Smooth muscle cell of the brain vasculature (primary cell): ENCODE measurements at regions not wholly inside any gene's neighbourhood (a gene's known extent, or its start where the extent isn't known, plus 50 kb on each side); places are given as distances from the start of the nearest gene placed in this dataset.

Source experiments
- DNase-seq: peaks from one replicate; pipeline ENCODE4 v3.0.0-alpha.2; 2012; ENCODE audit warnings: low read depth, low spot score

DNA sequence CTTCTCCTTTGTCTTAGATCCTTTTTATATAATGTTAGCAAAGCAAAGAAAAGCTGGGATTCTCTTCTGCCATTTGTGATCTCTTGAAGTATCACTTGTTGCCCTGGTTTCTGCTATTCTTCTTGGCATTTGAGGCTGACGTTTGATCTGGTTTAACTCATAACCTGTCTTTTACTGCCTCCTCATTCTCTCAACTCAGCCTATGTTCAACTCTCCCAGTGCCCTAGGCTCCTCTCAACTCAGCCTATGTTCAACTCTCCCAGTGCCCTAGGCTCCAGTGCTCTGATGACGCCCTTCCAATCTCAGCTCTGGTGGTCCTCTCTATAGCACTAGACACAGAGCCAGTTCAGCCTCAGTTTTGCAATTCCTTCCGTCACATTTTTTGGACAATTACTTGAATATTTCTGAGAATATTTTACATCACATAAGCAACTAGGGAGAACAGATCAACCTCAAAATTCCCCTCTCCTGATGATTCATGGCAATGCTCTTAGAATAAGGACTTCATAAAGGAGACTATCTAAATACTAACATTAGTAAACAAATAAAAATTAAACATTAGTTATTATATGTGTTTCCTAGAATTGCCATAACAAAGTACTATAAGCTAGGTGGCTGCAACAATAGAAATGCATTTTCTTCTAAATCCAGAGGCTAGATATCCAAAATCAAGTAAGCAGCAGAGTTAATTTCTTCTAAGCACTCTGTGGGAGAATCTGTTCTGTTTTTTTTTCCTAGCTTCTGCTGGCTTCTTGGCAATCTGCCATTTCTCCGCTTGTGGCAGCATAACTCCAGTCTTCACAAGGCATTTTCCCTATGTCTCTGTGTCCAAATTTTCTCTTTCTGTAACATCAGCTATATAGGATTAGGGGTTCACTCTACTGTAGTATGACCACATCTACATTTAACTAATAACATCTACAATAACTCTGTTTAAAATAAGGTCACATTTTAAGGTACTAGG, 662.1 kb upstream of the FTMT start:
- DNase-seq = peak; percentile 81

DNA sequence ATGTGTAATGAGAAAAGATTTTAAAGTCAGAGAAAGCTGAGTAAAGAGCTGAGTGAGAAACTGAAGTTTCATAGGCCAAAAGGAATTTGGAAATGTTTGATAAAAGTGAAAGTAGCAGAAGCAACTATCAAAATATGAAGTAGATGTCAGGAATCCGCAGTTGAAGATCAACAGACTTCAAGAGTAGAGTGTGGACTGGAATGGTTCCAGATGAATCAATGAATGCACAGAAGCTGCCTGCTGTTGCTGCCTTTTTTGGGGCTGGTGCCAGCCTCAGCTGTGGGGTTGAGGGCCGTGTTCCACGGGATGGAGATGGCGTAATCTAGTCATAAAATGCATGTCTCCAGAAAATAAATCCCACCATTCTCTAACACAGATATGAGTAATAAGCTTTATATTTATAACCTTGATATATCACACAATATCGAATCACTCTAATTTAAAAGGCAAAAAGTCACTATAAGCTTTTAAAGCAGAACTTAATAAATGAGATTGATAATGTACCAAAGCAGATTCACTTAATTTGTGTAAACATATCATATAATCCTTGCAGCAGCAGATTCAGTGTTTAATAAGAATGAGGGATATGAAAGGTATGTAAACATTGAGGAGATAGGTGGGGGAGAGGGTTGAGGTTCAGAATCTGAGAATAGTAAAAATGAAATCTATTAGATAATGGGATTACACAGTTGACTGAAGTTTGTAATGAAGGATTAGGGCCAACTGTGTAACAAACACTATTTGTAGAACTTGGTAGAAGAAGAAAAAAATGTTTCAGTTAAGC, 652.3 kb upstream of the FTMT start:
- DNase-seq = peak; percentile 24

- no peak for DNase-seq
Measured at GRCh38 chr5:121218086-121218485, 633.6 kb upstream of the FTMT start.

GRCh38 chr5:121221483-121221882, 630.2 kb upstream of the FTMT start:
- no peak for DNase-seq

DNA sequence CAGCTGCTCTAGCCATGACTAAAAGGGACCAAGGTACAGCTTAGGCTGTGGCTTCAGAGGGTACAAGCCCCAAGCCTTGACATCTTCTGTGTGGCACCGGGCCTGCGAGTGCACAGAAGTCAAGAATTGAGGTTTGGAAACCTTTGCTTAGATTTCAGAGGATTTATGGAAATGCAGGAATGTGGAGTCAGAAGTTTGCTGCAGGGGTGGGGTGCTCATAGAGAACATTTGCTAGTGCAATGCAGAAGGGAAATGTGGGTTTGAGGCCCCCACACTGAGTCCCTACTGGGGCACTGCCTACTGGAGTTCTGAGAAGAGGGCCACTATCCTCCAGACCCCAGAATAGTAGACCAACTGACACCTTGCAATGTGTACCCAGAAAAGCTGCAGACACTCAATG, 624.9 kb upstream of the FTMT start:
- DNase-seq = no peak

DNA sequence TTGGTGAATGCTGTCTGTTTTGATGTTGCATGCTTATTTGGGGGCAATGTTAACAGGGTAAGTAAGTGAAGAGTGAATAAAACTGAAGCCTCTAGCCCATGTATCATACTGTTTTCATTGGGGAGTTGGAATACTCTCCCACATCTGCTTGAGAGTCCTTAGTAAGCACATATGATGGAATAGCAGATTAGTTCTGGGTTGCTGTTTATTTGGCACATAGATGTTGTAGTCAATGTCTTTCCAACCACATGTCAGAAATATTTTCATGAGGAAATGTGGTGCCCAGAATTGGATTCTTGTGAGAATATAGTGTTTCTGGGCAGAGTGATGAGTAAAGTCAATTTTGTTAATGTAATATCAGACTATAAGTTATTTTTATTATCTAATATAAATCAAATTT, 611.7 kb upstream of the FTMT start:
- DNase-seq = no peak

DNA sequence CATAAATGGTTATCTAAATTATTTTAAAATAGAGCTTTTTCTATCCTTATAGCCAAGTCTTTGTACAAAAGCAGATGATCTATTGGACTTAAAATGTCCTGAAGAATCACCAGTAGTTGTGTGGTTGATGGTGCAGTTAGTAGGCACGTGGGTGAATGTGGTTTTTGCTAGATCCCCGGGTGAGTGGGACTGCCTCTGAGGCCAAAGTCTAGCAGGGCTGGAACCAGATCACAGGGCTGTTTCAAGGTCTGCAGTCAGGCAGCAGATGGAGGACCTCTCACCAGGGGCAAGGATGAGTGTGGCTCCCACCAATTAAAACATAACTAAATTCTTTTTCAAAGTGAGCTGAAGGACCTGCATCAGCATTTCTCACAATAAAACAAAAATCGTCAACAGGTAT, 604.7 kb upstream of the FTMT start:
- DNase-seq = no peak

DNA sequence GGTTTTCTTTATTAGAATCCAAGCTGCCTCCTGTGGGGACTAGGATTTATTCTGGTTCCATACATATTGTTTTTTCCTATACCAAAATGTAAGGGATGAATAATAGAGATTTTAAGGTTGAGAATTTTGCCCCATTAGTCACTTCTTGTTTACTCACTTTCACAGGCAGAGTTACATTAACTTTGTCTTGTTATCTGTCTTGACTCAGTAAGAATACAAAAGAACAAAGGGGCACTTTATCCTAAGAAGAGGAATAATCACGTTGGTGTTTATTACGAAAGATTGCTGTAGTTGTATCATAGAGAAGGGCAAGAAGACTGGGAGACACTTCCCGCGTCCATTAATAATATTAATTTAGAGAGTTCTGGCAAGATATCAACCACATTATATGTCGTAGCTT, 599.7 kb upstream of the FTMT start:
- DNase-seq = no peak

GRCh38 chr5:121257621-121258020, 594.1 kb upstream of the FTMT start:
- no peak for DNase-seq

GRCh38 chr5:121263456-121263855, 588.2 kb upstream of the FTMT start:
- DNase-seq = no peak

DNA sequence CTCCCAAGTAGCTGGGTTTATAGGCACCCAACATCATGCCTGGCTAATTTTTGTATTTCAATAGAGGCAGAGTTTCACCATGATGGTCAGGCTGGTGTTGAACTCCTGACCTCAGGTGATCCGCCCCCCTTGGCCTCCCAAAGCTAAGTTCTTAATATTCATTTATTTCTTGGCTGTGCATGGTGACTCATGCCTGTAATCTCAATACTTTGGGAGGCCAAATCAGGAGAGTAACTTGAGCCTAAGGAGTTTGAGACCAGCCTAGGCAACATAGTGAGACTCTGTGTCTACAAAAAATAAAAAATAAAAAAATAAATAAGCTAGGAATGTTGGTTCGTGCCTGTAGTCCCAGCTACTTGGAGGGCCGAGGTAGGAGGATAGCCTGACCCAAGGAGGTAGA, 587.1 kb upstream of the FTMT start:
- no peak for DNase-seq

DNA sequence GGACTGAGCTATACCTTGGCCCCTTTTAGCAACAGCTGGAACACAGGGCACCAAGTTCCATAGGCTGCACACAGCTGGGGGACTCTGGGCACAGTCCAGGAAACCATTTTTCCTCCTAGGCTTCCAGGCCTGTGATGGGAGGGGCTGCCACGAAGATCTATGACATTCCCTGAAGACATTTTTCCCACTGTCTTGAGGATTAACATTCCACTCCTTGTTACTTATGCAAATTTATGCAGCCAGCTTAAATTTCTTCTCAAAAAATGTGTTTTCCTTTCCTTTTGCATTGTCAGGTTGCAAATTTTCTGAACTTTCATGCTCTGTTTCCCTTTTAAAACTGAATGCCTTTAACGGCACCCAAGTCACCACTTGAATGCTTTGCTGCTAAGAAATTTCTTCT, 580.1 kb upstream of the FTMT start:
- no peak for DNase-seq

- peak; percentile 36 for DNase-seq
Measured at GRCh38 chr5:121273833-121274433, 577.7 kb upstream of the FTMT start.

DNA sequence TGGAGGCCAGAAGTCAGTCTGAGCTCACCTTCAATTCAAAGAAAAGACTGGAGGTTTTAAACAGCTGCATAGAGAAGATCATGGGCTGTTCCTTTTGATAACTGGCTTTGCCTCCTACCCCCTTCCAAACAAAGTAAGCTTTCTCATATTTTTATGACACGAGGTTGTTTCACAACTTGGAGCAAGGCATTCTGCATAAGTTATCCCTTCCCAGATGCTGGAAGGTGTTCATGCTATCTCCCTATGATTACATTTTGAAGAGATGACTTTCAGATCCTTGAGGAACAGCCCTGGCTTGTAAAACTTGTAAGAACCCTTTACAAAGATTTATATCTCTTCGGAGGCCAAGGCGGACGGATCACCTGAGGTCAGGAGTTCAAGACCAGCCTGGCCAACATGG, 571.9 kb upstream of the FTMT start:
- no peak for DNase-seq

GRCh38 chr5:121285801-121286521, 565.7 kb upstream of the FTMT start:
- no peak for DNase-seq

- no peak for DNase-seq
Measured at GRCh38 chr5:121288781-121289180, 562.9 kb upstream of the FTMT start.

GRCh38 chr5:121292664-121293063, 559.0 kb upstream of the FTMT start:
- DNase-seq = no peak

- no peak for DNase-seq
Measured at GRCh38 chr5:121296356-121296755, 555.3 kb upstream of the FTMT start.

DNA sequence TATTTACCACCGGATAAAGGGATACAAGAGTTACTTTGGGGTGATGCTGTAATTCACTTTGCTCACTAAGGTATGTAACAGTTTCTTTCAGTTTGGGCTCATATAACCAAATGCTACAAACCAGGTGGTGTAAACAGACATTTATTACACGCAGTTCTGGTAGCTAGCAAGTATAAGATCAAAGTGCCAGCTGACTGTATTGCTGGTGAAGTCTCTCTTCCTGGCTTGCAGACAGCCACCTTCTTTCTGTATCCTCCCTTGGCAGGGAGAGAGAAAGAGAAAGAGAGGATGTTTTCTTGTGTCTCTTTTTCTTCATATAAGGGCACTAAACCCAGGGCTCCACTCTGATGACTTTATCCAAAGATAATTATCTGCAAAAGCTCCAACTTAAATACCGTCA, 552.5 kb upstream of the FTMT start:
- DNase-seq = no peak

DNA sequence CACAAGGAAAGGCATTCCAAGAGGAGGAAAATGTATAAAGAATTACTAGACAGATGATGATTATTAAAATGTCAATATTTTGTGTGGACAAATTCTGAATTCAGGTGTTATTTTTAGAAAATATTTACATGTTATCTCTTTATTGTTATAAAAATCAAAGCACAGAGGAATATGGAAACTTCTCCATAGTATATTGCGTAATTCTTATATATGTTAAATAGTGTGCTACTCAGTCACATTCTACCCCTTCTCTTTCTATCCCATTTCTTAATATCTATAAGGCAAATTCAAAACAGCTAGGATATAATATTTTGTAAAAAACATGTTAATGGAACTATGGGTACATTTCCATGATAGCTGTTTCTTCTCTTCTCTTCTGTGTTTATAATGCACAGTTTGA, 546.8 kb upstream of the FTMT start:
- no peak for DNase-seq

GRCh38 chr5:121313886-121314285, 537.8 kb upstream of the FTMT start:
- DNase-seq = no peak

- no peak for DNase-seq
Measured at GRCh38 chr5:121315786-121316185, 535.9 kb upstream of the FTMT start.
